ENCODE measurements at regions not wholly inside any gene's neighbourhood (a gene's known extent, or its start where the extent isn't known, plus 50 kb on each side); places are given as distances from the start of the nearest gene placed in this dataset.

GRCh38 chr5:27267209-27267824 lies 228.9 kb upstream of the CDH9 start:
- DNase-seq (ENCODE audit: extremely low read depth in 1 of 11, low read depth in 9 of 11, low spot score in 4 of 11): no peak

DNA sequence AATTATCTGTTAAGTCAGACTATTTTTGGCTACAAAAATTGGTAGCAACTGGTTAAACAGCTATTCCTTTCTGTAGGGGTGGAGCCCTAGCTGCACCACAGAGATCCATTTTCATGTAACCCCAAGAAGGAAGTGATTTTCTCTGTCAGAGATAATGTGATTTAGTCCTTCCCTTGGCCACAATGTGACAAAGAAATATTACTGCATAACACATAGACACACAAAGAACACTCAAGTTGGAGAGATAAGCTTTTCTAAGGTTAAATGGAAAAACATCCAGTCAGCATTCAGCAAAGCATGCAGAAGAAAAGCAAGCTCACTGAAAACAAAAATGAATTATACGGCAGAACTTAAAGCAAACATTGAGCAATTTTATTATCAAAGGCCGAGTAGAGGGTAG lies 227.8 kb upstream of the CDH9 start:
- DNase-seq (ENCODE audit: extremely low read depth in 1 of 11, low read depth in 9 of 11, low spot score in 4 of 11): peak in 2 of 11 donors; percentile 4 to 11

- no peak for DNase-seq (ENCODE audit: extremely low read depth in 1 of 11, low read depth in 9 of 11, low spot score in 4 of 11)
Observed at GRCh38 chr5:27257696-27258095, 219.3 kb upstream of the CDH9 start.

GRCh38 chr5:27252911-27253310 lies 214.5 kb upstream of the CDH9 start:
- DNase-seq (ENCODE audit: extremely low read depth in 1 of 11, low read depth in 9 of 11, low spot score in 4 of 11): no peak

DNA sequence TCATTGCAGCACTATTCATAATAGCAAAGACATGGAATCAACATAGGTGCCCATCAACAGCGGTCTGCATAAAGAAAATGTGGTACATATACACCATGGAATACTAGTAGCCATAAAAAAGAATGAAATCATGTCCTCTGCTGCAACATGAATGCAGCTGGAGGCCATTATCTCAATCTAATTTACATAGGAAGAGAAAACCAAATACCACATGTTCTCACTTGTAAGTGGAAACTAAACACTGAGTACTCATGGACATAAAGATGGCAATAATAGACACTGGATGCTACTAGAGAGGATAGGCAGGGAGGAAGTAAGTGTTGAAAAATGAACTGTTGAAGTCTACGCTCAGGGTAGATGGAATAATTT lies 203.9 kb upstream of the CDH9 start:
- no peak for DNase-seq (ENCODE audit: extremely low read depth in 1 of 11, low read depth in 9 of 11, low spot score in 4 of 11)

DNA sequence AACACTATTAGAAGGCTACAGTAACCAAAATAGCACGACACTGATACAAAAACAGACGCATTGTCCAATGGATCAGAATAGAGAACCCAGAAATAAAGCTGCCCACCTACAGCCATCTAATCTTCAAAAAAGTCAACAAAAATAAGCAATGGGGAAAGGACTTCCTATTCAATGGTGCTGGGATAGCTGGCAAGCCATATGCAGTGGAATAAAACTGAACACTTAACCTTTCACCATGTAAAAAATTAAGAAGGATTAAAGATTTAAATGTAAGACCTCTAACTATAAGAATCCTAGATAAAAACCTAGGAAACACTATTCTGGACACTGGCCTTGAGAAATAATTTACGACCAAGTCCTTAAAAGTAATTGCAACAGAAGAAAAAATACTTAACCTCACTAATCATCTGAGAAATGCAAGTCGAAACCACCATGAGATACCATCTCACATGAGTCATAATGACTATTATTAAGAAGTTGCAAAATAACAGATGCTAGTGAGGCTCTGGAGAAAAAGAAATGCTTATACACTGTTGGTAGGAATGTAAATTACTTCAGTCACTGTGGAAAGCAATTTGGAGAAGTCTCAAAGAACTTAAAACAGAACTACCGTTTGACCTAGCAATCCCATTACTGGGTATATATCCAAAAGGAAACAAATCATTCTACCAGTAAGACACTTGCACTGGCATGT lies 203.3 kb upstream of the CDH9 start:
- DNase-seq (ENCODE audit: extremely low read depth in 1 of 11, low read depth in 9 of 11, low spot score in 4 of 11): peak in 9 of 11 donors; percentile 23 to 59 (median 37)

DNA sequence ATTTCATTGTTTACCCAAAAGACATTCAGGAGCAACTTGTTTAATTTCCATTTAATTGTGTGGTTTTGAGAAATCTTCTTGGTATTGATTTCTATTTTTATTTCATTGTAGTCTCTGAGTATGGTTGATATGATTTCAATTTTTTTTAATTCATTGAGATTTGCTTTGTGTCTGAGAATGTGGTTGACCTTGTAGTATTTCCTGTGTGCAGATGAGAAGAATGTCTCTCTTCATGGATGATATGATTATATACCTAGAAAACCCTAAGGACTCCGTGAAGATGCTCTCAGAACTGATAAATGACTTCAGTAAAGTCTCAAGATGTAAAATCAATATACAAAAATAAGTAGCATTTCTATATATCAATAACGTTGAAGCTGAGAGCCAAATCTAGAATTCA lies 202.4 kb upstream of the CDH9 start:
- DNase-seq (ENCODE audit: extremely low read depth in 1 of 11, low read depth in 9 of 11, low spot score in 4 of 11): no peak

- DNase-seq (ENCODE audit: extremely low read depth in 1 of 11, low read depth in 9 of 11, low spot score in 4 of 11): no peak
Observed at GRCh38 chr5:27234916-27235315, 196.5 kb upstream of the CDH9 start.

DNA sequence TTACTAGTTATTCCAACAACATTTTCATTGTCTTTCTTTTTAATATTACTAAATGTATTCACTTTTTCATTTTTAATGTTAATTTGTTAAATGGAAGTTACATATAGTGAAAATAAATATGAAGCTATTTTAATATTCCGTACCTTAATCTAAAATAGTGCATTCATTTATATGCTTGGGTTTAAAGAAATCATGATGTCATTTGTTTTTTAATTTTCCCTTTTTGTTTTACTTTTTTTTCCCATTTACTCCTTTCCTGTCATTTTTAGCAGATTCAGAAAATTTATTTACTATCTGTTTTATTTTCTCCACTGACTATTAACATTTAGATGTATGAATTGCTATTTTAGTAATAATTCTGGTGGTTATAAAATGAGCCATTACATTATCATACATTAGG lies 183.0 kb upstream of the CDH9 start:
- DNase-seq (ENCODE audit: extremely low read depth in 1 of 11, low read depth in 9 of 11, low spot score in 4 of 11): no peak

GRCh38 chr5:27220752-27221151 lies 182.4 kb upstream of the CDH9 start:
- no peak for DNase-seq (ENCODE audit: extremely low read depth in 1 of 11, low read depth in 9 of 11, low spot score in 4 of 11)

DNA sequence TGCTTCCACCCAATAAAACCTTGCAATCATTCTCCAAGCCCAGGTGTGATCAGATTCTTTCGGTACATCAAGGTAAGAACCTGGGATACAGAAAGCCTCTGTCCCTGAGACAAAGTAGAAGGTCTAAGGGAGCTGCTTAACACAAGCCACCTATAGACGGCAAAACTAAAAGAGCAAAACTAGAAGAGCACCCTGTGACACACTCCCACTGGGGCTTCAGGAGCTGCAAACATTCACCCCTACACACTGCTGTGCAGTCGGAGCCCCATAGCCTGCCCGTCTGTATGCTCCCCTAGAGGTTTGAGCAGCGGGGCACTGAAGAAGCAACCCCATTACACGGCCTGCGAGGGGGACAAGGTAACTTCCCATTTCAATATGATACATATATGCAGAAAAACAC lies 179.6 kb upstream of the CDH9 start:
- no peak for DNase-seq (ENCODE audit: extremely low read depth in 1 of 11, low read depth in 9 of 11, low spot score in 4 of 11)

GRCh38 chr5:27217155-27217956 lies 179.0 kb upstream of the CDH9 start:
- DNase-seq (ENCODE audit: extremely low read depth in 1 of 11, low read depth in 9 of 11, low spot score in 4 of 11): no peak

DNA sequence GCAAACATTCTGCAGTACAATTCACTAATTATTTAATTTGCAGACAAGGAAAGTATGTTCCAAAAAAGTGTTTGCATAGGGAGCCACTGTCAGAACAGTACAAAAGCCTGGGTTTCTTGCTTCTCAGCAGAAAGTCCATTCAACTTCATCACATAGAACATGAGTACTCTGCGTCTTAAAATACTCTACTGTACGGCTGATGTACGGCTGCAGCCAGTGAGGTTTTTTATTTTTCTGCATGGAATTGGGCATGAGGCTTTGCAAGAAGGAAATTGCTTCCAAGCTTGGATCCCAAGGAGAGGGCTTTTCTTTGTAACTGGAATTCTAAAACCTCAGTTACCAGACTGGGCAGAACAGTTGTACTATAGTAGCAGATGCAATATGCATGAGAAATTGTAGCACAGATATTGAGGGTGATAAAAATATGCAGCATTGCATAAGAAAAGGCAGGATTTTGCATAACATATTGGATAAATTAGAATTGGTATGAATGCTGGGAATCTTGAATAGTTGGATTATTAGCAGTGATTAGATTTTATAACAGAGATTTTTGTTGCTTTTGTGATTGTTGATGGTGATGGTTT lies 178.1 kb upstream of the CDH9 start:
- DNase-seq (ENCODE audit: extremely low read depth in 1 of 11, low read depth in 9 of 11, low spot score in 4 of 11): no peak

GRCh38 chr5:27208051-27208450 lies 169.7 kb upstream of the CDH9 start:
- no peak for DNase-seq (ENCODE audit: extremely low read depth in 1 of 11, low read depth in 9 of 11, low spot score in 4 of 11)

GRCh38 chr5:27191786-27192510 lies 153.6 kb upstream of the CDH9 start:
- DNase-seq (ENCODE audit: extremely low read depth in 1 of 11, low read depth in 9 of 11, low spot score in 4 of 11): no peak

- DNase-seq (ENCODE audit: extremely low read depth in 1 of 11, low read depth in 9 of 11, low spot score in 4 of 11): no peak
Observed at GRCh38 chr5:27172693-27173092, 134.3 kb upstream of the CDH9 start.

DNA sequence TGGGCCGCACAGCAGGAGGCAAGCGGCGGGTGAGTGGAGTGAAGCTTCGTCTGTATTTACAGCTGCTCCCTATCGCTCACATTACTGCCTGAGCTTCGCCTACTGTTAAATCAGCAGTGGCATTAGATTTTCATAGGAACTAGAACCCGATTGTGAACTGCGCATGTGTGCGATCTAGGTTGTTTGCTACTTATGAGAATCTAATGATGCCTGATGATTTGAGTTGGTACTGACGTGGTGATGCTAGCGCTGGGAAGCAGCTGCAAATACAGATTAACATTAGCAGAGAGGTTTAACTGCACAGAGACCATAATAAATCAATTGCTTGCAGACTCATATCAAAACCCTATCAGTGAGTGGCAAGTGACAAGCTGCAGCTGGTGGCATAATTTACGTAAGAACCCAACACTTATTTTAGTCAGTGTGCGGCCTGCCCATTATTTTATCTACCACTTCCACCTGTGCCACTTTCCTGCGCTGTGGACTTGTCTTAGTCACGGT lies 133.4 kb upstream of the CDH9 start:
- no peak for DNase-seq (ENCODE audit: extremely low read depth in 1 of 11, low read depth in 9 of 11, low spot score in 4 of 11)

DNA sequence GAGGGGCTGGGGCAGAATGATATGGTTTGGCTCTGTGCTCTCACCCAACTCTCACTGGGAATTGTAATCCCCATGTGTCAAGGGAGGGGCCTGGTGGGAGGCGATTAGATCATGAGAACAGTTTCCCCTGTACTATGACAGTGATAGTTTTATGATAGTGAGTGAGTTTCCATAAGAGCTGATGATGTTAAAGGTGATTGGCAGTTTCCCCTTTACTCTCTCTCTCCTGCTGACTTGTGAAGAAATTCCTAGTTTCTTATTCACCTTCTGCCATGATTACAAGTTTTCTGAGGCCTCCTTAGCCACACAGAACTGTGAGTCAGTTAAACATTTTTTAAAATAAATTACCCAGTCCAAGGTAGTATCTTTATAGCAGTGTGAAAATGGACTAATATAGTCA lies 120.4 kb upstream of the CDH9 start:
- no peak for DNase-seq (ENCODE audit: extremely low read depth in 1 of 11, low read depth in 9 of 11, low spot score in 4 of 11)

DNA sequence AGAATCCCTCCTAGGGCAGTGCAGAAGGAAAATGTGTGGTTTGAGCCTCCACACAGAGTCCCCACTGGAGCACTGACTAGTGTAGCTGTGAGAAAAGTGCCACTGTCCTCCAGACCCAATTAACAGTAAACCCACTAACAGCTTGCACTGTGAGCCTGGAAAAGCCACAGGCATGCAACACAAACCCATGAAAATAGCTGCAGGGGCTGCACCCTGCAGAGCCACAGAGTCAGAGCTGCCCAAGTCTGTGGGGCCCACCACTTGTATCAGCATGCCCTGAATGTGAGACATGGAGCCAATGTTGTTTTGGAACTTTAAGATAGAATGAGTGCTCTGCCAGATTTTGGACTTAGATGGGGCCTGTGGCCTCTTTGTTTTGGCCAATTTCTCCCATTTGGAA lies 119.8 kb upstream of the CDH9 start:
- no peak for DNase-seq (ENCODE audit: extremely low read depth in 1 of 11, low read depth in 9 of 11, low spot score in 4 of 11)
